GM12878 (cell line): ENCODE measurements at regions not wholly inside any gene's neighbourhood (a gene's known extent, or its start where the extent isn't known, plus 50 kb on each side); places are given as distances from the start of the nearest gene placed in this dataset.

Experiments
- ATAC-seq: fragments of 200-7000 bp; cut with Tn5 transposase; 3 replicates; pipeline ENCODE4 v1.9.1; 2020; ENCODE audit warnings: mild to moderate bottlenecking, moderate library complexity
- BruUV-seq: library from RNA; stranded (reverse); fragments of 400-500 nt; replicated peaks from 2 replicates; lab custom pipeline; 2021; lab: Mats Ljungman, UMichigan
- CTCF ChIA-PET: fragments of 300-600 bp; sonication (Branson Sonifier 250); formaldehyde crosslinking; extraction: SDS; loops from one replicate; lab custom pipeline; 2021; ENCODE audit warnings: inconsistent platforms; lab: Yijun Ruan, JAX
- POLR2A ChIA-PET: fragments of 350-600 bp; formaldehyde crosslinking; extraction: SDS; loops from one replicate; lab custom pipeline; 2021; ENCODE audit warnings: inconsistent platforms; lab: Charles Lee
- RAD21 ChIA-PET: fragments of 300-600 bp; sonication (Branson Sonifier 250); formaldehyde crosslinking; loops from one replicate; lab custom pipeline; 2023; ENCODE audit warnings: antibody characterized with exemption; ENCODE audit not compliant: unreplicated experiment; lab: Charles Lee
- SMC1A ChIA-PET: fragments of 300-600 bp; sonication (Branson Sonifier 250); formaldehyde crosslinking; loops from one replicate; lab custom pipeline; 2023; ENCODE audit not compliant: unreplicated experiment, uncharacterized antibody; lab: Charles Lee
- DNase-seq: peaks from one replicate; pipeline ENCODE4 v3.0.0-alpha.2; 2011; ENCODE audit warnings: low read depth, low spot score
- FAIRE-seq: peaks from 3 replicates; lab custom pipeline; 2011; peaks lifted over from hg19 to GRCh38; lab: Jason Lieb, UNC
- H2AFZ ChIP-seq: 2 replicates; pipeline ENCODE4 v1.6.0; 2011; ENCODE audit warnings: low read depth, low read length, control low read depth; ENCODE audit not compliant: control insufficient read depth
- H3K27ac ChIP-seq: 2 replicates; pipeline ENCODE4 v1.5.1; 2011; ENCODE audit warnings: control low read depth; ENCODE audit not compliant: control insufficient read depth, insufficient read depth
- H3K27me3 ChIP-seq, 2 experiments: replicated peaks in 1 of 2; 2 replicates each; pipeline versions ENCODE4 v1.6.0 to v1.6.1; 2011; ENCODE audit warnings: low read length in 1 of 2; ENCODE audit not compliant: control insufficient read depth in 2 of 2, insufficient read depth in 2 of 2
- H3K36me3 ChIP-seq, 2 experiments: 2 replicates each; pipeline ENCODE4 v1.5.1; 2011; ENCODE audit warnings: low read length in 1 of 2; ENCODE audit not compliant: control insufficient read depth in 2 of 2, insufficient read depth in 2 of 2
- H3K4me1 ChIP-seq: 2 replicates; pipeline ENCODE4 v1.6.1; 2011; ENCODE audit warnings: mild to moderate bottlenecking, low read length, moderate library complexity, mixed read lengths; ENCODE audit not compliant: control insufficient read depth, insufficient read depth
- H3K4me2 ChIP-seq: 2 replicates; pipeline ENCODE4 v1.6.0; 2011; ENCODE audit warnings: control low read depth; ENCODE audit not compliant: control insufficient read depth, insufficient read depth
- H3K4me3 ChIP-seq: fragments of 200-600 bp; sonication (generic); 2 replicates; pipeline ENCODE4 v1.5.1; 2016
- H3K79me2 ChIP-seq: 2 replicates; pipeline ENCODE4 v1.6.0; 2011; ENCODE audit warnings: low read length; ENCODE audit not compliant: control insufficient read depth, insufficient read depth
- H3K9ac ChIP-seq: 2 replicates; pipeline ENCODE4 v1.8.0; 2011; ENCODE audit warnings: low read length, control low read depth, mixed read lengths; ENCODE audit not compliant: control insufficient read depth, insufficient read depth
- H3K9me3 ChIP-seq: replicated peaks from 3 replicates; pipeline ENCODE4 v1.5.1; 2011; ENCODE audit warnings: mild to moderate bottlenecking, low read length; ENCODE audit not compliant: control insufficient read depth, insufficient read depth
- H4K20me1 ChIP-seq: 2 replicates; pipeline ENCODE4 v1.6.0; 2011; ENCODE audit not compliant: control insufficient read depth, insufficient read depth
- ASH2L ChIP-seq: fragments of 300-600, 200-600 bp; sonication (generic); IDR thresholded peaks from 2 replicates; pipeline ENCODE4 v1.6.1; 2017; ENCODE audit warnings: low read depth, mild to moderate bottlenecking, borderline replicate concordance
- CHD4 ChIP-seq: fragments of 200-600 bp; sonication (generic); IDR thresholded peaks from 2 replicates; pipeline ENCODE4 v1.6.1; 2016; ENCODE audit warnings: mild to moderate bottlenecking
- EED ChIP-seq: sonication (generic); IDR thresholded peaks from 2 replicates; pipeline ENCODE4 v1.6.1; 2016; ENCODE audit warnings: antibody characterized with exemption, low read depth
- GABPA ChIP-seq: IDR thresholded peaks from 2 replicates; pipeline ENCODE4 v1.6.1; 2014; ENCODE audit warnings: antibody characterized with exemption, low read depth, mild to moderate bottlenecking, inconsistent platforms
- HDGF ChIP-seq: fragments of 450-650 bp; IDR thresholded peaks from 2 replicates; pipeline ENCODE4 v1.6.1; 2016; ENCODE audit warnings: antibody characterized with exemption
- RBBP5 ChIP-seq: fragments of 200-600 bp; sonication (generic); conservative IDR thresholded peaks from 2 replicates; pipeline ENCODE4 v1.6.1; 2016
- SMAD1 ChIP-seq: fragments of 450-650 bp; IDR thresholded peaks from 2 replicates; pipeline ENCODE4 v1.6.1; 2018; ENCODE audit warnings: mild to moderate bottlenecking, low read depth; ENCODE audit not compliant: partially characterized antibody
- SREBF1 ChIP-seq: IDR thresholded peaks from 2 replicates; pipeline ENCODE4 v1.6.1; 2012; ENCODE audit warnings: mild to moderate bottlenecking, low read length
- YBX1 ChIP-seq: fragments of 450-650 bp; IDR thresholded peaks from 2 replicates; pipeline ENCODE4 v1.6.1; 2016; ENCODE audit warnings: antibody characterized with exemption
- ZBED1 ChIP-seq: IDR thresholded peaks from 2 replicates; pipeline ENCODE4 v1.6.1; 2016; ENCODE audit warnings: borderline replicate concordance
- WGBS: methylation state at CpG from one replicate; pipeline ENCODE4 v1.1.6; 2016; ENCODE audit warnings: low lambda C conversion rate; ENCODE audit not compliant: insufficient replicate concordance, insufficient coverage; ENCODE audit errors: missing lambda C conversion rate; 5-methylcytosine and 5-hydroxymethylcytosine counted together
- in situ Hi-C: fragments of 300-500 bp; cut with MboI; formaldehyde crosslinking; loops from 9 replicates; pipeline ENCODE4 v1.14.3; 2018; ENCODE audit warnings: mixed read lengths
- intact Hi-C: fragments of 100-400 bp; cut with micrococcal nuclease; formaldehyde crosslinking; loops from one replicate; pipeline ENCODE4 v1.14.2; 2022; ENCODE audit not compliant: unreplicated experiment
- TF ChIP-seq, protein P1 (sequence below): fragments of 450-650 bp; formaldehyde crosslinking; IDR thresholded peaks from 2 replicates; pipeline ENCODE4 v1.4.0; 2022; ENCODE audit warnings: mild to moderate bottlenecking, moderate library complexity
- TF ChIP-seq, protein P2 (sequence below): IDR thresholded peaks from 2 replicates; pipeline ENCODE4 v1.6.1; 2012; ENCODE audit warnings: low read depth, low read length, improper control_type of control experiment

DNA sequence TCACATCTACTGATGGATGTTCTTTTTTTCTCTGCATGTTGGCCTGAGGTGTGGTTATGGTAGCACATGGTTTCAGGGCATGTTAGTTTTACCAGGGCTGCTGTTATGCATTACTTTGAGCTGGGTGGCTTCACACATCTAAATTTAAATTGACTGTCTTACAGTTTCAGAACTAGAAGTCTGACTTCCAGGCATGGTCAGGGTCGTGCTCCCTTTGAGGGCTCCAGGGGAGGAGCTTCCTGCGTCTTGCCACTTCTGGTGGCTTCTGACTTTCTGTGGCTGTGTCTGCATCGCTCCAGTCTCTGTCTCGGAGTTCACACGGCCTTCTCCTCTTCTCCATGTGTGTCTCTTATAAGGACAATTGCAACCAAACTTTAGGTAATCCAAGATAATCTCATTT lies 143.9 kb downstream of the GALR1 start:
- H3K9me3 ChIP-seq = no peaks in the 10 kb centered on the region
- DNase-seq (no peak), ATAC-seq (no peak), FAIRE-seq (no peak)
- no peaks in the 10 kb centered on the region for H3K79me2 ChIP-seq
- ChIA-PET CTCF (no interaction called here), POLR2A (no interaction called here), SMC1A (no interaction called here), RAD21 (no interaction called here)
- H3K4me3 ChIP-seq = no peak overlapping the region
- H3K4me1 ChIP-seq = no peaks in the 10 kb centered on the region
- H3K4me2 ChIP-seq = no peak overlapping the region
- no peak overlapping the region for H3K27ac ChIP-seq
- in situ Hi-C loops (no loop called here), intact Hi-C loops (no loop called here)
- no peak for TF ChIP-seq ZBED1
- TF ChIP-seq SREBF1 = no peak
- TF ChIP-seq HDGF = no peak
- TF ChIP-seq, protein P1, sequence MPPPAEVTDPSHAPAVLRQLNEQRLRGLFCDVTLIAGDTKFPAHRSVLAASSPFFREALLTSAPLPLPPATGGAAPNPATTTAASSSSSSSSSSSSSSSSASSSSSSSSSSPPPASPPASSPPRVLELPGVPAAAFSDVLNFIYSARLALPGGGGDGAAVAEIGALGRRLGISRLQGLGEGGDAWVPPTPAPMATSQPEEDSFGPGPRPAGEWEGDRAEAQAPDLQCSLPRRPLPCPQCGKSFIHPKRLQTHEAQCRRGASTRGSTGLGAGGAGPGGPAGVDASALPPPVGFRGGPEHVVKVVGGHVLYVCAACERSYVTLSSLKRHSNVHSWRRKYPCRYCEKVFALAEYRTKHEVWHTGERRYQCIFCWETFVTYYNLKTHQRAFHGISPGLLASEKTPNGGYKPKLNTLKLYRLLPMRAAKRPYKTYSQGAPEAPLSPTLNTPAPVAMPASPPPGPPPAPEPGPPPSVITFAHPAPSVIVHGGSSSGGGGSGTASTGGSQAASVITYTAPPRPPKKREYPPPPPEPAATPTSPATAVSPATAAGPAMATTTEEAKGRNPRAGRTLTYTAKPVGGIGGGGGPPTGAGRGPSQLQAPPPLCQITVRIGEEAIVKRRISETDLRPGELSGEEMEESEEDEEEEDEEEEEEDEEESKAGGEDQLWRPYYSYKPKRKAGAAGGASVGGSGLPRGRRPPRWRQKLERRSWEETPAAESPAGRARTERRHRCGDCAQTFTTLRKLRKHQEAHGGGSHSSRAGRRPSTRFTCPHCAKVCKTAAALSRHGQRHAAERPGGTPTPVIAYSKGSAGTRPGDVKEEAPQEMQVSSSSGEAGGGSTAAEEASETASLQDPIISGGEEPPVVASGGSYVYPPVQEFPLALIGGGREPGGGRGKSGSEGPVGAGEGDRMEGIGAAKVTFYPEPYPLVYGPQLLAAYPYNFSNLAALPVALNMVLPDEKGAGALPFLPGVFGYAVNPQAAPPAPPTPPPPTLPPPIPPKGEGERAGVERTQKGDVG = no peak
- no TSS peak for BruUV-seq
- H2AFZ ChIP-seq = no peak overlapping the region
- WGBS = 2% methylated on average over 5 of the region's 5 CpGs
- H3K36me3 ChIP-seq = no peaks in the 10 kb centered on the region
- H4K20me1 ChIP-seq = no peaks in the 10 kb centered on the region
- no peak overlapping the region for H3K9ac ChIP-seq
- H3K27me3 ChIP-seq = no peaks in the 10 kb centered on the region

DNA sequence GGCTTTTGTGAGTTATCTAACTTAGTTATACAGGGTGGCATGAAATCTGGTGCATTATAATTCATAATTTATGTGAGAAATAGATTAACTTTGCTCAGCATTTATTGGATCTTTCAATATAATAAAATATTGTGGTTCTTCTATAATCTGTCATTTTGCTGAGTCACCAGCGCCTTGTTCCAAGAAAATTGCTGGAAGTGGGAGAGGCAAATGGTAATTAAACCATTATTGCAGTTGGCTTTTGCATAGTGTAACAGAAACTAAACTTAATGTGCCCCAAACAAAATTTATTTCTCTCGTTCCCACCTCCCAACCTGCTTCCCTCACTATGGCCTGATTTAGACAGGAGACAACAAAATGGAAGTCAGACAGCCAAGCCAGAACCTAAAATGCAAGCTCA lies 146.3 kb downstream of the GALR1 start:
- FAIRE-seq = no peak
- in situ Hi-C loops = no loop called here
- TF ChIP-seq CHD4 (no peak), ASH2L (no peak), SMAD1 (no peak), GABPA (no peak), RBBP5 (no peak), YBX1 (no peak), EED (no peak)
- TF ChIP-seq, protein P2, sequence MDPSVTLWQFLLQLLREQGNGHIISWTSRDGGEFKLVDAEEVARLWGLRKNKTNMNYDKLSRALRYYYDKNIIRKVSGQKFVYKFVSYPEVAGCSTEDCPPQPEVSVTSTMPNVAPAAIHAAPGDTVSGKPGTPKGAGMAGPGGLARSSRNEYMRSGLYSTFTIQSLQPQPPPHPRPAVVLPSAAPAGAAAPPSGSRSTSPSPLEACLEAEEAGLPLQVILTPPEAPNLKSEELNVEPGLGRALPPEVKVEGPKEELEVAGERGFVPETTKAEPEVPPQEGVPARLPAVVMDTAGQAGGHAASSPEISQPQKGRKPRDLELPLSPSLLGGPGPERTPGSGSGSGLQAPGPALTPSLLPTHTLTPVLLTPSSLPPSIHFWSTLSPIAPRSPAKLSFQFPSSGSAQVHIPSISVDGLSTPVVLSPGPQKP = no peak

More for the DNA sequence above, 146.3 kb downstream of the GALR1 start:
- H3K9me3 ChIP-seq = no peaks in the 10 kb centered on the region
- POLR2A ChIA-PET = no interaction called here
- no peaks in the 10 kb centered on the region for H3K4me1 ChIP-seq
- no peak for DNase-seq
- no TSS peak for BruUV-seq
- no peaks in the 10 kb centered on the region for H3K27me3 ChIP-seq
- H3K9ac ChIP-seq = no peak overlapping the region
- H2AFZ ChIP-seq = no peak overlapping the region
- SMC1A ChIA-PET = no interaction called here
- no peak for ATAC-seq
- H3K79me2 ChIP-seq = no peaks in the 10 kb centered on the region
- no peak overlapping the region for H3K27ac ChIP-seq
- no peak overlapping the region for H3K4me3 ChIP-seq
- WGBS = 0% methylated on average over 2 of the region's 2 CpGs
- H3K4me2 ChIP-seq = no peak overlapping the region
- RAD21 ChIA-PET = no interaction called here
- CTCF ChIA-PET = interaction anchor here (1.1 to 1.9 kb wide), 2 partner anchors 13 to 593 kb away, joined by 3 to 6 read pairs; no protein-coding TSS in a partner anchor
- no peaks in the 10 kb centered on the region for H4K20me1 ChIP-seq
- intact Hi-C loops = no loop called here
- no peaks in the 10 kb centered on the region for H3K36me3 ChIP-seq
